GM13976 (cell line): ENCODE measurements at regions not wholly inside any gene's neighbourhood (a gene's known extent, or its start where the extent isn't known, plus 50 kb on each side); places are given as distances from the start of the nearest gene placed in this dataset.

ENCODE experiments used
- DNase-seq: peaks from one replicate; pipeline ENCODE4 v3.0.0; 2012; ENCODE audit warnings: low spot score
- in situ Hi-C: fragments of 300-500 bp; cut with MboI; formaldehyde crosslinking; loops from one replicate; pipeline ENCODE4 v1.12.0; 2022; ENCODE audit warnings: low sequenced_read_pairs, mixed read lengths, inconsistent platforms; ENCODE audit not compliant: unreplicated experiment
- TF ChIP-seq, protein P1 (sequence below): IDR thresholded peaks from 2 replicates; pipeline ENCODE4 v1.5.1; 2012; ENCODE audit warnings: borderline replicate concordance, mild to moderate bottlenecking; ENCODE audit not compliant: insufficient read depth; ENCODE audit errors: extremely low read depth, missing control alignments, control extremely low read depth

DNA sequence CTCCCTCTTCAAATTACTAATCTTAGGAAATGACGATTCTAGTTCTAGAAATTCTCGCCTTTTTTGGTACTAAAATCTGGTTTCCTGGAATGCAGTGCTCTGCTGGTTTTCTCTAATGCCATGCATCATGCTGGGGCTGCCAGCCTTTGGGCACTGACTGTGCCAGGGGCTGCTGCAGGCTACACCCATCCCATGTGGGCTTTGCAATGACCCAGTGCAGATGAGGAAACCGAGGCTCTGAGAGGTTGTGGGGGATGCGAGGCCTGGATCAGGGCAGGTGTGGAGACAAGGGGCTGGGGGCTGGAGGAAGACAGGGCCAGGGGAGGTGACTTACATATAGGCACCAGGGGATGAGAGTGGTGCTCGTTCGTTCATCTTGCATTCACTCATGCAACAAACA, 95.3 kb downstream of the HMX1 start:
- in situ Hi-C loops: no loop called here
- TF ChIP-seq, protein P1, sequence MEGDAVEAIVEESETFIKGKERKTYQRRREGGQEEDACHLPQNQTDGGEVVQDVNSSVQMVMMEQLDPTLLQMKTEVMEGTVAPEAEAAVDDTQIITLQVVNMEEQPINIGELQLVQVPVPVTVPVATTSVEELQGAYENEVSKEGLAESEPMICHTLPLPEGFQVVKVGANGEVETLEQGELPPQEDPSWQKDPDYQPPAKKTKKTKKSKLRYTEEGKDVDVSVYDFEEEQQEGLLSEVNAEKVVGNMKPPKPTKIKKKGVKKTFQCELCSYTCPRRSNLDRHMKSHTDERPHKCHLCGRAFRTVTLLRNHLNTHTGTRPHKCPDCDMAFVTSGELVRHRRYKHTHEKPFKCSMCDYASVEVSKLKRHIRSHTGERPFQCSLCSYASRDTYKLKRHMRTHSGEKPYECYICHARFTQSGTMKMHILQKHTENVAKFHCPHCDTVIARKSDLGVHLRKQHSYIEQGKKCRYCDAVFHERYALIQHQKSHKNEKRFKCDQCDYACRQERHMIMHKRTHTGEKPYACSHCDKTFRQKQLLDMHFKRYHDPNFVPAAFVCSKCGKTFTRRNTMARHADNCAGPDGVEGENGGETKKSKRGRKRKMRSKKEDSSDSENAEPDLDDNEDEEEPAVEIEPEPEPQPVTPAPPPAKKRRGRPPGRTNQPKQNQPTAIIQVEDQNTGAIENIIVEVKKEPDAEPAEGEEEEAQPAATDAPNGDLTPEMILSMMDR: no peak
- DNase-seq: no peak

DNA sequence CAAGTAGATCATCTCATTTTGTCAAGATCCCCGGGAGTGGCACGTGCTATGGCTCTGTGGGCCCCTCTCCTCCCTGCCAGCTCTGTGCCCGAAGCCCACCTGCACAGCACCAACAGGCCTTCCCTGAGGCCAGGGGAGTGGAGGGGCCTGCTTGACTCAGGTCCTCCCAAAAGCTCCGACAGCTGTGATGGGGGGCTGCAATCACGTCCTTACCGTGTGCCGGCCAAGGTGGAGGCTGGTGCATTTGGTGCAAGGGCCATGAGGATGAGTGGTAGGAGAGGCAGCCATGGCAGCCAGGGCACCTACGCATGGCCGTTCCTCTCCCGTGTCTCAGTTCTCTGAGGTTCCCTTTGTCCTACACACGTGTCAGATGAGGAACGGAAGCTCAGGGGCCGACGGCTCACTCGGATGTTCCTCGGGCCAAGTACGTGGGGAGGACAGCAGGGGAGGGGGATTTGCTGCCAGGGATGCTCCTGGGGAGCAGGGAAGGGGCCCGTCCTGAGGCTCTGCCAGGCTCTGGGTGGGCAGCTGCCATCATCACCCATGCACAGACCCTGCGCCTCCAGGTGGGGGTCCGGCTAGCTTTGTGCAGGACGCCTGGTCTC, 95.8 kb downstream of the HMX1 start:
- in situ Hi-C loops: no loop called here
- no peak for DNase-seq
- TF ChIP-seq, protein P1: no peak

DNA sequence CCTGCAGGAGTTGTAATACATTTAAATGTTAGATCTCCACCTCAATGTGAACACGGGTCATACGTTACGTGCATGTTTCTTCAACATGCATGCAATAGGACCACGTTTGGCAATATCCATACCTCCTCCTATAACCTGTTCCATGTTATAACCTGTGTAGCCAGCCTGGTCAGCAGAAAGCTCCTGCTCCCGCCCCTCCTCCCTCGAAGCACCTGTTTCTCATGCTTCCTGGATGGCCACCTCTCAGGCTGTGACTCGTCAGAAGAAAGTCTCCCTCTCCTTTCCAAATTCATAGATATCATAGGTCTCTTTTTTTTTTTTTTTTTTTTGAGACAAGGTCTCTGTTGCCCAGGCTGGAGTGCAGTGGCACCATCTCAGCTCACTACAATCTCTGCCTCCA, 96.5 kb downstream of the HMX1 start:
- TF ChIP-seq, protein P1: no peak
- in situ Hi-C loops: no loop called here
- DNase-seq: no peak

DNA sequence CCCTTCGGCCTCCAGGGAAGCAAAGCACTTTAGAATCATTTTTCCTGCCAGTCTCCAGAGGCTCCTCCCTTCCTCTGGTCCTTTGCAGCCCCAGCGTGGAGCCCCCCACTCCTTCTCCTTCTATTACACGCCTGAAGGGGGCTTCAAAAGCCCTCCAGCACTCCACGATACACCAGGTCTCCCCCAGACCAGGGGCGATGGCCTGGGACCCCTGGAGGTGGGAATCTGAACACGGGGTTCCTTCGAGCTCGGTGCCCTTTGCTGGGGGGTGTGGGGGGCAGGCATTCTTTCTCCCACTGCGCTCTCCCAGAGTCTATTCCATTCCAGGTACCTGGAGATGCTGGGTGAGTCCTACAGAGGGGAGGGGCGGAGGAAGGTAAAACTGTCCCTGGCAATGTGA, 97.6 kb downstream of the HMX1 start:
- in situ Hi-C loops: no loop called here

DNA sequence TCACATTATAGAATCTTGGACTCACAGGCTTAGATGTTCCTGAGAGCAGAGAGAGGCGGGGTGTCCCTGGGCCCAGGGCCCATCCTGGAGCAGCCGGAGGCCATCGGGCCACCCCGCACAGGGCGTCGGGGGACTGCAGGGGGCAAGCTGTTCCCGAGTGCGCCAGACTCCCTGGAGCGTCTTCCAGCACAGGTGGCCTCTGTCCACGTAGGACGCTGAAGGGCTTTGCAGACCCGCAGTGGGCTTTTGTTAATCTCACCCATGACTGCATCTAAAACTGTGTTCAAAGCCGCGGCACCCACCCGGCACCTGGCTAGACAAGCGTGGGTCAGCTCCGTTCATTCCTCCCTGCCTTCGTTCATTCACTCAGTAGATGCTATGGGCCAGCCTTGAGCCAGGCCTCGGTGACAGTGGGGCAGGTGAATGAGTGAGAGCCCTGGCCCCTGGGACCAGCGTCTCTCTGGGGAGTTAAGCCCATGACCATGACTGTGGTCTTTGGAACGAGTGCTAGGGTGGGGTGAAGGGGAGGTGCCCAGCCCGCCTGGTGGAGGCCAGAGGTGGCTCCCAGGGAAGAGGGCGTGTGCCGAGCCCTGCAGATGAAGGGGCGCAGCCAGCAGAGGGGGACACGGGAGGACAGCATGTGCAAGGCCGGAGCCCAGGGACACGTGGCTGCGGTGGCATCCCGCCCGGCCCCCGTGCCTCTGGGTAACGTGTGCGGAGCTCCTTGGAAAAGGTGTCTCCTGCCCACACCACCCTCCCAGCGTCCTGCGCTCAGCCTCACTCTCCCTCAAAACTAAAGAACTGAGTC, 98.3 kb downstream of the HMX1 start:
- DNase-seq: no peak
- in situ Hi-C loops: no loop called here
- TF ChIP-seq, protein P1: no peak

More for the DNA sequence above, 97.6 kb downstream of the HMX1 start:
- TF ChIP-seq, protein P1: no peak
- no peak for DNase-seq

DNA sequence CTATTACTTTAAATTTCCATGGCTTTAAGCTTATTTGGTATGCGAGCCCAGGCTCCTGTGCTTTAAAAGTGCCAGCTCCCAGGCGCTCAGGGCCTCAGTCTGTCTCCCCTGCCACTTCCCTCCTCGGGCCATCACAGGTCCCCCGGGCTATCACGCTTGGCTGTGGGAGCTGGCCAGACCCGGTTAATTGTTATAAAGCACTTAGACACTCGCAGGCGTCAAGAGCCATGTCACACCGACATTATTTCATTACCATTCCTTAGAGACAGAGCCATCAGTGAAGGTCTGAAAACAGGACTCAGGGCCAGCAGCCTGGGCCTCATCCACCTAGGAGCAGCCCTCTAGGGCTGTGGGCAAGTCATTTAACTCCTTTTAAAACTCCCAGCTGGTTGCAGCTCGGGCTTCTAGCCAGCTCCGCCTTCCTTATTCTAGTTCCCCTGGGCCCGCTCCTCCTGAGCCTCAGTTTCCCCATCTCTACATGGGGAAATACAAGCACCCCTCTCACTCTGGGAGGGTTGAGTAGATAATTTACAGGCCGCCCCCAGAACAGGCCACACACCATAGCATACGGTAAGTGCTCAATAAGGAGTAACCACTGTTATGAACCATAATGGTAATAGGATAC, 99.0 kb downstream of the HMX1 start:
- no peak for DNase-seq
- TF ChIP-seq, protein P1: no peak
- in situ Hi-C loops: no loop called here
